NT2/D1 (cell line): ENCODE measurements at regions not wholly inside any gene's neighbourhood (a gene's known extent, or its start where the extent isn't known, plus 50 kb on each side); places are given as distances from the start of the nearest gene placed in this dataset.

Experiments
- SUZ12 ChIP-seq: IDR thresholded peaks from 2 replicates; pipeline ENCODE4 v1.6.1; 2011; ENCODE audit not compliant: insufficient read length, insufficient read depth; ENCODE audit errors: extremely low read depth
- YY1 ChIP-seq: IDR thresholded peaks from 2 replicates; pipeline ENCODE4 v1.6.1; 2011; ENCODE audit not compliant: insufficient read length, insufficient read depth

GRCh38 chr5:38719916-38720315 lies 125.9 kb upstream of the OSMR start:
- TF ChIP-seq SUZ12 (no peak), YY1 (no peak)
